22Rv1 (cell line): ENCODE measurements at regions not wholly inside any gene's neighbourhood (a gene's known extent, or its start where the extent isn't known, plus 50 kb on each side); places are given as distances from the start of the nearest gene placed in this dataset.
"Not testable (repeated sequence)": the region's sequence is repeated elsewhere in the genome, so short reads cannot be mapped to it uniquely, and the experiment has no call there.

Experiments
- H3K27ac ChIP-seq: fragments of 450-650 bp; 2 replicates; pipeline ENCODE4 v1.5.1; 2017
- ZFX ChIP-seq: fragments of 450-650 bp; IDR thresholded peaks from 2 replicates; pipeline ENCODE4 v1.6.1; 2017; ENCODE audit warnings: antibody characterized with exemption, borderline replicate concordance
- TF ChIP-seq, protein P1 (sequence below): fragments of 450-650 bp; IDR thresholded peaks from 2 replicates; pipeline ENCODE4 v1.5.1; 2017; ENCODE audit warnings: mild to moderate bottlenecking

- TF ChIP-seq, protein P1, sequence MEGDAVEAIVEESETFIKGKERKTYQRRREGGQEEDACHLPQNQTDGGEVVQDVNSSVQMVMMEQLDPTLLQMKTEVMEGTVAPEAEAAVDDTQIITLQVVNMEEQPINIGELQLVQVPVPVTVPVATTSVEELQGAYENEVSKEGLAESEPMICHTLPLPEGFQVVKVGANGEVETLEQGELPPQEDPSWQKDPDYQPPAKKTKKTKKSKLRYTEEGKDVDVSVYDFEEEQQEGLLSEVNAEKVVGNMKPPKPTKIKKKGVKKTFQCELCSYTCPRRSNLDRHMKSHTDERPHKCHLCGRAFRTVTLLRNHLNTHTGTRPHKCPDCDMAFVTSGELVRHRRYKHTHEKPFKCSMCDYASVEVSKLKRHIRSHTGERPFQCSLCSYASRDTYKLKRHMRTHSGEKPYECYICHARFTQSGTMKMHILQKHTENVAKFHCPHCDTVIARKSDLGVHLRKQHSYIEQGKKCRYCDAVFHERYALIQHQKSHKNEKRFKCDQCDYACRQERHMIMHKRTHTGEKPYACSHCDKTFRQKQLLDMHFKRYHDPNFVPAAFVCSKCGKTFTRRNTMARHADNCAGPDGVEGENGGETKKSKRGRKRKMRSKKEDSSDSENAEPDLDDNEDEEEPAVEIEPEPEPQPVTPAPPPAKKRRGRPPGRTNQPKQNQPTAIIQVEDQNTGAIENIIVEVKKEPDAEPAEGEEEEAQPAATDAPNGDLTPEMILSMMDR = no peak
- no peak for TF ChIP-seq ZFX
- no peak overlapping the region for H3K27ac ChIP-seq
These were observed 174.6 kb upstream of the ZNF469 start for GRCh38 chr16:88208112-88208511.

GRCh38 chr16:88208776-88209175 lies 174.0 kb upstream of the ZNF469 start:
- H3K27ac ChIP-seq = not testable (repeated sequence)

DNA sequence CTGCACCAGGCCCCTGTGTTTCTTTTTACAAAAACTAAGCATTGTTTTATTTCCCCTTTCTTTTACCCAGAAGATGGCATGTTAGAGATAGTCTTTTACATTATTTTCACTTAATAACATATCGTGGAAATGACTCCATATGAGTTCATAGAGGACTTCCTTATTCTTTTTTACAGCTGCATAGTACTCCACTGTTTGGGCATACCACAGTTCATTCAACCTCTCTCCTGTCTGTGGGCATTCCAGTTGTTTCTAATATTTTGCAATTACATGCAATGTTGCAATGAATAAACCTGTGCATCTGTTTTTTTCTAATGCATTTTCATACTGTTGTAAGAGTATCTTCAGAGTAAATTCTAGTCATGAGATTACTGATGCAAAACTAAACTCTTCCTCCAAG lies 173.2 kb upstream of the ZNF469 start:
- not testable (repeated sequence) for H3K27ac ChIP-seq

- H3K27ac ChIP-seq = not testable (repeated sequence)
These were observed 168.8 kb upstream of the ZNF469 start for GRCh38 chr16:88213937-88214336.

DNA sequence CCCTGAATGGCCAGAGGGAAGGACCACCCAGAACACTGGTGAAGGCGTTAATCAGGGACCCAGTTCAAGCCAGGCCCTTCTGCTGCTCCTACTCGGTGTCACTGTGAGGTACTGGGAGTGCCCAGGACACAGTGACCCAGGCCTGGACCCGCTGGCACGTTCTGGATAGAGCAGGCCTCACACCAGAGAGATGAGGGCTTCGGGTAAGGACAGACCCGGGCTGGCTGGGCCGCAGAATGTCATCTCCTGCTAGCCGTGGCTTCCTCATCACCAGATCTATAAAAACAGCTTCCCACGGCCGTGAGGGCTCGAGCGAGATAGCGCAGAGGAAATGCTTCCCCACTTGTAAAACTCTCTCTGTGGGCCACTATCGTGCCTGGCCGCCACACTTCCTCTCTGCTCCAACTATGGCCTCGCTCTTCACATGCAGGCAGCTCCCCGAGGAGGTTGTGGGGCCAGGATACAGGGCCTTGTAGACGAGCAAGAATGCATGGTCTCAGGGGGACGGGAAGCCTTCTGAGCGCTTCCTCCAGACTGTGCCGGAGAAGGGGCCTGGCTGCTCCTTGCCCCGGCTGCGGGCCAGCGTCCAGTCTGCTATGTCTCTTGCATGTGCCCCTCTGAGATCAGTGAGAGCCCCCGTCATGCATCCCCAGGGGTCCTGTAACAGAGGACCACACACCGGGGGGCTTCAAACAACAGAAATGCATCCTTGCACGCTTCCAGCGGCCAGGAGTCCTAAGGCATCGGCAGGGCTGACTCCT lies 161.6 kb upstream of the ZNF469 start:
- H3K27ac ChIP-seq = not testable (repeated sequence)

DNA sequence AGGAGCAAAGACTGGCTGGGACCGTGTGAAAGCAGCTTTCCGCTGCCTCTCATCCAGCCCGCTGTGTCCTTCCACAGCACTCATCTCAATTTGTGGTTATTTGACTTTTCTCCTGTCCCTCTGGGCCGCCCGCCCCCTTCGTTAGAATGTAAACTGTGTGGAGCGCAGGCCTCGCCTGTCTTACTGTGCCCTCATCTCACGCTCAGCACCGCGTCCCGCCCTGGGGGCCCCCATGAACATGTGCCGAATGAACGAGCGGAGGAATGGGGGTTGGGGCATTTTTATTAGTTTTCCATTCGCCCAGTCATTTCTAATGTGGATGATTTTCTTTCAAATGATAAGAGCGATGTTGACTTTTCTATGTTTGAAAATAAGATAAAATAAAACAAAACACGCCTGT lies 159.1 kb upstream of the ZNF469 start:
- not testable (repeated sequence) for H3K27ac ChIP-seq

DNA sequence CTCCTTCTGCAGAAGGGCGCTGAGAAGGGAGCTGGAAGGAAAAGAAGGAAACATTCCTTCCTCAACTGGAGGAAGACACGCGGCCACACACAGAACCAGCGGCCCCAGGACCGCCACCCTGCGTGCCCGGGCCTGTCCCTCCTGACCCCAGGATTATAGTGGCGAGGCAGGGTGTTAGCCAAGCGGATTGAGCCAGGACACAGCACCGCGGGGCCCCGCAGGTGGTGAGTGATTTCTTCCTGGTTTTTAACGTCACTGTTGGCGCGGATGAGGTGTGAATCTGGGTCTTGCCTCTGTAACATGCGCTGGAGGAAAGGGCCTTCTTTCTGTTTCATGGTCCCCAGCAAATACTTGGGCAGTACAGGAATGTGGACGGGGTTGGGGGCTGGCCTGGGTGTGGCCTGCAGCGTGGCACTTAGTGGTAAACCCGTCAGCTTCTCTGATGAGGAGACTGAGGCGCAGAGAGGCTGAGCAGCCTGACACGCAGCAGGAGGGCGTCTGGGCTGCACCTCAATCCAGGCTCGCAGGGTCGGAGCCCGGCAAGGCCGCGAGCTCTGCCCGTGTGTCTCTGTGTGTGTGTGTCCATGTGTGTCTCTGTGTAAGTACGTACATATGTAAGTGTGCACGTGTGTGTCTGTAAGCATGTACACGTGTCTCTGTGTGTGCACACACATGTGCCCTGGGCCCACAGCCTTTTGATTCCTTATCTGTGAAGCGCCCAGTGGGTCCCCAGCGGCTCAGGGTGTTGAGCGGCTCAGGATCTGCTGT lies 158.4 kb upstream of the ZNF469 start:
- H3K27ac ChIP-seq = not testable (repeated sequence)

GRCh38 chr16:88225640-88226230 lies 157.0 kb upstream of the ZNF469 start:
- H3K27ac ChIP-seq = not testable (repeated sequence)

DNA sequence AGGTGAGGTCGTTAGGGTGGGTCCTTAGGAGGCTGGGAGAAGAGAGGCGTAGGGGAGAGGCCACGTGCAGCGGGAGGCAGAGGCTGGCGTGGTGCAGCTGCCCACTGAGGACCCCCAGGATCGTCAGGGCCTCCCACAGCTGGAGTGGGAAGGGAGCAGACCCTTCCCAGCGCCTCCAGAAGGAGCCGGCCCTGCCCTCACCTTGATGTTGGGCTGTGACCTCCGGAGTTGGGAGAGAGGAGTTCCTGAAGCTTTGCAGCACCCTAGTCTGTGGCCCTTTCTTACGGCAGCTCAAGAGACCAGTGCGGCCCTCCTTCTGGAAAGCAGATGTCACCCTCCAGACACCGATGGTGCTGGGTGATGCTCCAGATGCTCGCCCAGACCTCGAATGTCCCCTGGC lies 156.5 kb upstream of the ZNF469 start:
- not testable (repeated sequence) for H3K27ac ChIP-seq

GRCh38 chr16:88227026-88227721 lies 155.6 kb upstream of the ZNF469 start:
- not testable (repeated sequence) for H3K27ac ChIP-seq

GRCh38 chr16:88227722-88228482 lies 154.9 kb upstream of the ZNF469 start:
- not testable (repeated sequence) for H3K27ac ChIP-seq

- H3K27ac ChIP-seq = not testable (repeated sequence)
These were observed 154.0 kb upstream of the ZNF469 start for GRCh38 chr16:88228751-88229150.

DNA sequence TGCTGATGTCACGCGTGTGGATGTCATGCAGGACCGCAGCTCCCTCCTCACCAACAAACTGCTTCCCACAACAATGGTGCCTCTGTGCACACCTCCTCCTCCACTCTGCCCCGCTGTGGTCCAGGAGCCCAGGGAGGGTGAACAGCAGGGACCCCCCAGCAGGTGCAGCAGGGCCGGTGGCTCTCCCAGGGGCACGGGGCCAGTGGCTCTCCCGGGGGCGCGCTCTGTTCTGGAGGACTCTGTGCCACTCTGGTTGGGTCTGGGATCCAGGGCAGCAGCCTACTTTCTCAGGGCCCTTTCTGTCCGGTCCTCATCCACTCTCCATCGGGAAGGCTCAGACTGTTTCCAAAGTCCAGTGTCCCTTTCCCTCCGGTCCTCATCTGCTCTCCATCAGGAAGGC lies 153.0 kb upstream of the ZNF469 start:
- H3K27ac ChIP-seq = not testable (repeated sequence)

DNA sequence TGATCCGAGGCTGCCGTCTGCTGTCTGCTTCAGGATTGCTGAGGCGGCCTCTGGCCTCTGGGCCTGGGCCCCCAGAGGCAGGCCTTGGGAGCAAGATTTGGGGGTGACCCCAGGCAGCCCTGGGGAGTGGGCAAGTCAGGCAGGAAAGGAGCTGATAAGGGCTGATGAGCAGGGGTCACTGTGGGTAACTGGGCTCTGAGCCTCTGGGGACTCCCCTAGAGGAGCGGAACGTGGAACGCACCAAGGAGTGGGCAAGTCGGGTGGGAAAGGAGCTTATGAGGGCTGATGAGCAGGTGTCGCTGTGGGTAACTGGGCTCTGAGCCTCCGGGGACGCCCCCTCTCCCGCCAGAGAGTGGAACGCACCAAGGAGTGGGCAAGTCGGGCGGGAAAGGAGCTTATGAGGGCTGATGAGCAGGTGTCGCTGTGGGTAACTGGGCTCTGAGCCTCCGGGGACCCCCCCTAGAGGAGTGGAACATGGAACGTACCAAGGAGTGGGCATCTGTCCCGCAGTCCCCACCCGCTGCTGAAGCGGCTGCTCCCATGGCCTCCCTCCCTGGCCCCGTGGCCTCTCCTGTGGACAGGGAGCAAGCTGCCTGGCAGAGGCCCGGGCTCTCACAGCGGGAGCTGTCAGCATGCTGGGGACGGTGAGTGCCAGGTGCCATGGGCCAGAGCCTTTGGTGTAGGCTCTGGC lies 152.3 kb upstream of the ZNF469 start:
- H3K27ac ChIP-seq = not testable (repeated sequence)

- not testable (repeated sequence) for H3K27ac ChIP-seq
These were observed 151.7 kb upstream of the ZNF469 start for GRCh38 chr16:88230967-88231615.

DNA sequence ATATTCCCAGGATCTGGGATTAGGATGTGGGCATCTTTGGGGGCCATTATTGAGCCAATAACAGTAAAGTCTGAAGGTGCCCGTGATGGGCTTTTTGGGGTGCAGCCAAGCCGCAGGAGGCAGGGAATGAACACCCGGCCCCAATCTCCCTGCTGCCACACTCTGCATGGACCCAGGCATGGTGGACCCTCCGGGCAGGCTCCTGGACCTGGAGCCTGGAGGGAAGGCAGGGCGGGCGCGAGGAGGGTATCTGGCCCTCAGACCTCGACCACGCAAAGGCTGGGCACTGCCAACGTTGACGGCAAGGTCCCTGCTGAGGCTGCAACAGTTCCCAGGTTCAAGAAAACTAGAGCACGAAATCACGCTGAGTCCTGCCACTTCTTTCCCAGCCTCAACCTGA lies 150.9 kb upstream of the ZNF469 start:
- H3K27ac ChIP-seq = not testable (repeated sequence)

DNA sequence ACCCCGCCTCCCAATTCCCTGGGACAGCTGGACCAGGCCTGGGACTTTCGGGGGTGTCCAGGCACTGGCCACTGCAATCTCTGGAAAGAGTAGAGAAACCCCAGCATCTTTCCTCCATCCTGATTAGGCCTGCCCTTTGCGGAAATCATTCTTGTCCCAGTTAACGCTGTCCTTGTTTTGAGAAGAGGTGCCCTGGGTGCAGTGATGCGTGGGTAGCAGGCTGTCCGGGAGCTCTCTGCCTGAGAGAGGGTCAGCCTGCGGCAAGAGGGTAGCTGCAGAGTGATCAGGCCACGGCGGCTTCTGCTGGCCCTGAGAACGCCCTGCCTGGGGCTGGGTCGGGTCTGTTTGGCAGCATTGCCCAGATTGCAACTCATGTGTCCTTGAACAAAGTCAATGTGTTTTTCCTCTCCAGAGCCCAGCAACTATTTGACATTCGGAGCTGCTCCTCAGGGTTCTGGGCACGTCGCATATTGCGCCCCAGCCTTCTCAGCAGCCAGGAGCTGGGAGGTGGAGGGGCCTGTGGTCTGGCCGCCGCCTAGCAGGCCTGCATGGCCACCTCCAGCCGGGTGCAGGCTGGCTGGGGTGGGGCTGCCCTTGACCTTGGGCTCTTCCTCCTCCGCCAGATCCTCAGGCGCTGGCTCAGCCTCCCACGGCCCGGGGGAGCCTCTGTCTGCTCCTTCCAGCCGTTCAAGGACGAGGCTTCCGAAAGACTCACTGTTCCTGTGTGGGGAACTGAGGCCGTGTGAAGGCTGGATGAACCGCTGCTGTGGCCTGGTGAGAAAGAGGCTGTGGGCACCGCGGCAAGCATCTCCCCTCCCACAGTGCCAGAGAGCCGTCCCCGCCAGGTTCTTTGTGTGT lies 150.1 kb upstream of the ZNF469 start:
- H3K27ac ChIP-seq = not testable (repeated sequence)
